Testis (tissue), 2 donors: ENCODE measurements at regions not wholly inside any gene's neighbourhood (a gene's known extent, or its start where the extent isn't known, plus 50 kb on each side); places are given as distances from the start of the nearest gene placed in this dataset.

Source experiments
- POLR2A ChIP-seq: fragments of 450-650 bp; IDR thresholded peaks from one replicate; pipeline ENCODE4 v1.6.1; 2017; ENCODE audit warnings: antibody characterized with exemption, mild to moderate bottlenecking, moderate library complexity
- TF ChIP-seq, protein P1 (sequence below), 3 experiments: fragments of 450-650 bp in 2 of 3; fragments of 200-600 bp in 1 of 3; sonication (generic) in 1 of 3; IDR thresholded peaks; one replicate each; pipeline ENCODE4 v1.5.1; 2016 to 2019; ENCODE audit warnings: antibody characterized with exemption in 3 of 3, mild to moderate bottlenecking in 2 of 3, moderate library complexity in 1 of 3

DNA sequence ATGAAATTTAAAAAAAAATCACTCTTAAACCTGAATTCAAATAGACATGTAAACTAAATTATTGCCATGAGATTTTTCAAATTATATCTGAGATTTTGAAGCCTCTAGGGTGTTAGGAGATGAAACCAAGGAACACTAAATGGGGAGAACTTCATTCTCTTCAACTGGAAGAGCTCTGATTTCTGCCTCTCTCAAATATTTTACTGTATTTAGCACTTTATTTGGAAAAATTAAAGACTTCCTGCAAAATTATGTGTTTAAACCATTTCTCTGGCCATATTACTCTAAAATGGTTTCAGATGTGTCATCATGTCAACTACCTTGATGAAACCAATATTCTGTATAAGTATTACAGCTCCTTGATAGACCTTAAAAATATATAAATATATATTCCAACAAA lies 1571.6 kb upstream of the PRR20A start:
- TF ChIP-seq, protein P1, sequence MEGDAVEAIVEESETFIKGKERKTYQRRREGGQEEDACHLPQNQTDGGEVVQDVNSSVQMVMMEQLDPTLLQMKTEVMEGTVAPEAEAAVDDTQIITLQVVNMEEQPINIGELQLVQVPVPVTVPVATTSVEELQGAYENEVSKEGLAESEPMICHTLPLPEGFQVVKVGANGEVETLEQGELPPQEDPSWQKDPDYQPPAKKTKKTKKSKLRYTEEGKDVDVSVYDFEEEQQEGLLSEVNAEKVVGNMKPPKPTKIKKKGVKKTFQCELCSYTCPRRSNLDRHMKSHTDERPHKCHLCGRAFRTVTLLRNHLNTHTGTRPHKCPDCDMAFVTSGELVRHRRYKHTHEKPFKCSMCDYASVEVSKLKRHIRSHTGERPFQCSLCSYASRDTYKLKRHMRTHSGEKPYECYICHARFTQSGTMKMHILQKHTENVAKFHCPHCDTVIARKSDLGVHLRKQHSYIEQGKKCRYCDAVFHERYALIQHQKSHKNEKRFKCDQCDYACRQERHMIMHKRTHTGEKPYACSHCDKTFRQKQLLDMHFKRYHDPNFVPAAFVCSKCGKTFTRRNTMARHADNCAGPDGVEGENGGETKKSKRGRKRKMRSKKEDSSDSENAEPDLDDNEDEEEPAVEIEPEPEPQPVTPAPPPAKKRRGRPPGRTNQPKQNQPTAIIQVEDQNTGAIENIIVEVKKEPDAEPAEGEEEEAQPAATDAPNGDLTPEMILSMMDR (IDR thresholded peaks at IDR 0.05), result no peak
- TF ChIP-seq POLR2A, result no peak
